Right atrium auricular region (tissue), 2 donors: ENCODE measurements at regions not wholly inside any gene's neighbourhood (a gene's known extent, or its start where the extent isn't known, plus 50 kb on each side); places are given as distances from the start of the nearest gene placed in this dataset.

Source experiments
- DNase-seq: peaks from one replicate; pipeline ENCODE4 v3.0.0-alpha.2; 2019; ENCODE audit warnings: low spot score
- H3K27ac ChIP-seq, 2 donors: fragments of 200-600 bp; sonication (generic); 1 replicate in 1 of 2; 2 replicates in 1 of 2; pipeline ENCODE4 v1.5.1; 2016 to 2019
- H3K27me3 ChIP-seq, 2 donors: fragments of 200-600 bp; sonication (generic); one replicate each; pipeline versions ENCODE4 v1.5.1 to v1.6.0; 2017 to 2019
- H3K36me3 ChIP-seq: fragments of 200-600 bp; sonication (generic); one replicate; pipeline ENCODE4 v1.5.1; 2016
- H3K4me1 ChIP-seq, 2 donors: fragments of 200-600 bp; sonication (generic); one replicate each; pipeline versions ENCODE4 v1.5.1 to v1.6.0; 2017 to 2019
- H3K4me3 ChIP-seq, 2 donors: fragments of 200-600 bp; sonication (generic); 1 replicate in 1 of 2; 2 replicates in 1 of 2; pipeline ENCODE4 v1.5.1; 2017 to 2019; ENCODE audit warnings: mild to moderate bottlenecking in 1 of 2, moderate library complexity in 1 of 2
- H3K9me3 ChIP-seq, 2 donors: fragments of 200-600 bp; sonication (generic); one replicate each; pipeline ENCODE4 v1.5.1; 2019
- TF ChIP-seq, protein P1 (sequence below), 2 donors: fragments of 200-600 bp; sonication (generic); IDR thresholded peaks; one replicate each; pipeline ENCODE4 v1.5.1; 2019; ENCODE audit warnings: antibody characterized with exemption in 2 of 2

DNA sequence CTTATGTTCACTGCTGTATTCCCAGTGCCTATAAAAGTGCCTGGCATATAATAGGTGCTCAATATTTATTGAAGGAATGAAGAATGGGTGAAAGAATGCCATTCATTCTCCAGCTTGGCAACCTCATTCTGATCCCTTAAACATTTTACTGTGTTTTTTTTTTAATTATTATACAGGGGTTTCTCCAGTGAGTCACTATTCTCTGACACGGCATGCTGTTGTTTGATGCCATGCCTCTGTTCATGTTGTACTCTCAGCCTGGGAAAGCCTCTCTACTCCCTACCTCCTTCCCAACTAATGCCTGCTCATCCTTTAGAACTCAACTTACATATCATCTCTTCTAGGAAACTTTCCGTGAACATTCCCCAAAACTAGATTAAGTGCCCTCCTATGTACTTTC is 70.2 kb upstream of the PHF24 start:
- H3K27ac ChIP-seq, result no peak overlapping the region
- TF ChIP-seq, protein P1, sequence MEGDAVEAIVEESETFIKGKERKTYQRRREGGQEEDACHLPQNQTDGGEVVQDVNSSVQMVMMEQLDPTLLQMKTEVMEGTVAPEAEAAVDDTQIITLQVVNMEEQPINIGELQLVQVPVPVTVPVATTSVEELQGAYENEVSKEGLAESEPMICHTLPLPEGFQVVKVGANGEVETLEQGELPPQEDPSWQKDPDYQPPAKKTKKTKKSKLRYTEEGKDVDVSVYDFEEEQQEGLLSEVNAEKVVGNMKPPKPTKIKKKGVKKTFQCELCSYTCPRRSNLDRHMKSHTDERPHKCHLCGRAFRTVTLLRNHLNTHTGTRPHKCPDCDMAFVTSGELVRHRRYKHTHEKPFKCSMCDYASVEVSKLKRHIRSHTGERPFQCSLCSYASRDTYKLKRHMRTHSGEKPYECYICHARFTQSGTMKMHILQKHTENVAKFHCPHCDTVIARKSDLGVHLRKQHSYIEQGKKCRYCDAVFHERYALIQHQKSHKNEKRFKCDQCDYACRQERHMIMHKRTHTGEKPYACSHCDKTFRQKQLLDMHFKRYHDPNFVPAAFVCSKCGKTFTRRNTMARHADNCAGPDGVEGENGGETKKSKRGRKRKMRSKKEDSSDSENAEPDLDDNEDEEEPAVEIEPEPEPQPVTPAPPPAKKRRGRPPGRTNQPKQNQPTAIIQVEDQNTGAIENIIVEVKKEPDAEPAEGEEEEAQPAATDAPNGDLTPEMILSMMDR (IDR thresholded peaks at IDR 0.05), result no peak
- H3K4me1 ChIP-seq, result no peaks in the 10 kb centered on the region
- H3K36me3 ChIP-seq, result no peaks in the 10 kb centered on the region
- no peaks in the 10 kb centered on the region for H3K9me3 ChIP-seq
- no peak for DNase-seq
- H3K27me3 ChIP-seq, result no peaks in the 10 kb centered on the region
- no peak overlapping the region for H3K4me3 ChIP-seq

DNA sequence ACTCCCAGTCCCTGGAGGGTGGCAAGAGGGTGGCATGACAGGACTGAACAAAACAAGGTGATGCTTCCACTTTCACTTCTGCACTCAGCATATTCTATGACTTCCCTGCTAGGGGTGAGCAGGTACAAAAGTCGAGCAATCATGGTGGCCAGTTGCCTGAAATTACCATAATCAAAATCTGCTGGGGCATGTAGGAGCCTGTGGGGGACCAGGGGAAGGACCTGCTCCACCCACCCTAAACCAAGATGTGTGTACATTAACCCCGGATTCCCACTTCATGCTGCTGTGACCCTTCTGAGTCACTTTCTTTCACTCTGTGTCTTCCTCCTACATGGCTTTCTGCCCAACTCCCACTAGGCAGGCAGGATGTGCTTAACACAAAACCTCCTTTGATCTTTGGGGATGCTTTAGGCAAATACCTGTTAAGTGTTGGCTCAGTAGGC is 73.3 kb upstream of the PHF24 start:
- Histone ChIP-seq H3K36me3 (no peaks in the 10 kb centered on the region), H3K9me3 (no peaks in the 10 kb centered on the region), H3K27ac (no peak overlapping the region), H3K4me3 (no peak overlapping the region), H3K4me1 (no peaks in the 10 kb centered on the region), H3K27me3 (no peaks in the 10 kb centered on the region)
- TF ChIP-seq, protein P1 (IDR thresholded peaks at IDR 0.05), result no peak
- DNase-seq, result no peak

DNA sequence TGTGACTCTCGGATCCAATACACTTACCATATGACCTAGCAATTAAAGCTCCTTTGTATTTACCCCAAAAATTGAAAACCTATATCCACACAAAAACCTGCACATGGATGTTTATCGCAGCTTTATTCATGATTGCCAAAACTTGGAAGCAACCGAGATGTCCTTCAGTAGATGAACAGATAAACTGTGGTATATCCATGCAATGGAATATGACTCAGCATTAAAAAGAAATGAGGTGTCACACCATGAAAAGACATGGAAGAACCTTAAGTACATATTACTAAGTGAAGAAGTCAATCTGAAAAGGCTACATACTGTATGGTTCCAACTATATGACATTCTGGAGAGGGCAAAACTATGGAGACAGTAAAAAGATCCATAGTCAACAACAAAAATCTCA is 82.0 kb upstream of the PHF24 start:
- H3K9me3 ChIP-seq, result no peaks in the 10 kb centered on the region
- no peaks in the 10 kb centered on the region for H3K27me3 ChIP-seq
- TF ChIP-seq, protein P1 (IDR thresholded peaks at IDR 0.05), result no peak
- no peak for DNase-seq
- H3K27ac ChIP-seq, result no peak overlapping the region
- no peak overlapping the region for H3K4me3 ChIP-seq
- no peaks in the 10 kb centered on the region for H3K36me3 ChIP-seq
- no peaks in the 10 kb centered on the region for H3K4me1 ChIP-seq

DNA sequence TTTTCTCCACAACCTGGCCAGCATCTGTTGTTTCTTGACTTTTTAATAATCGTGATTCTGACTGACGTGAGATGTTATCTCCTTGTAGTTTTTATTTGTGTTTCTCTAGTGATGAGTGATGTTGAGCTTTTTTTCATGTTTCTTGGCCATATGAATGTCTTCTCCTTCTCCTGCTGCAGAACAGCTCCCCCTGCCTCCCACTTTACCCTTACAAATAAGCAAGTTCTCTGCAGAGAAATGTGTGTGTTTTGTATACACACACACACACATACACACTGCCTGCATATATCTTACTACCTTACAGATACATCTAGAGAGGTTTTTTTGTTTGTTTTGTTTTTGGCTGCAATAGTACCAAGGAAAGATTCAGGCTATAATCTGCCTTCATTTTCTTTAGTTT is 88.7 kb upstream of the PHF24 start:
- Histone ChIP-seq H3K9me3 (peaks cover 0 to 11% of the 10 kb centered on the region in 2 donors), H3K4me1 (no peaks in the 10 kb centered on the region), H3K36me3 (no peaks in the 10 kb centered on the region), H3K4me3 (no peak overlapping the region), H3K27me3 (no peaks in the 10 kb centered on the region), H3K27ac (no peak overlapping the region)
- DNase-seq, result no peak
- TF ChIP-seq, protein P1 (IDR thresholded peaks at IDR 0.05), result peak in 1 of 2 donors; percentile 50

DNA sequence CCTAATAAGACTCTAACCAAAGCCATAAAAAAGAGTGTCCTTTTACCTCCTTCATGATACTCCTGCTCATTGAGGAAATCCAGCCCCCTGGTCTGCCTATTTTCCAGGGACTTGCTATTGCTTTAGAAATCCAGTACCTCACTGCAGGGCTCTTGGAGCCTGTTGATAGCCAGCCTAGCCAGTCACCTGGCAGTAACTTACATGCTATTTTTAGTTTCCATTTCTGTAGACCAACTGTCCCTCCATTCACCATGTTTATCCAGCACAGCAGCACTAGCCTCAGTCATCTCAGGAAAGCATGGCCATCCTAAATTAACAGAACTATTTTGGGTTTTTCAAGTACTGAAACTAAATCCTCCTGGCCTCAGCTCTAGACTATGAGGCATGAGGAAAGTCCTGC is 91.5 kb upstream of the PHF24 start:
- TF ChIP-seq, protein P1 (IDR thresholded peaks at IDR 0.05), result no peak
- Histone ChIP-seq H3K36me3 (no peaks in the 10 kb centered on the region), H3K4me3 (no peak overlapping the region), H3K27ac (no peak overlapping the region), H3K27me3 (no peaks in the 10 kb centered on the region), H3K9me3 (peaks cover 0 to 22% of the 10 kb centered on the region in 2 donors), H3K4me1 (no peaks in the 10 kb centered on the region)
- no peak for DNase-seq

DNA sequence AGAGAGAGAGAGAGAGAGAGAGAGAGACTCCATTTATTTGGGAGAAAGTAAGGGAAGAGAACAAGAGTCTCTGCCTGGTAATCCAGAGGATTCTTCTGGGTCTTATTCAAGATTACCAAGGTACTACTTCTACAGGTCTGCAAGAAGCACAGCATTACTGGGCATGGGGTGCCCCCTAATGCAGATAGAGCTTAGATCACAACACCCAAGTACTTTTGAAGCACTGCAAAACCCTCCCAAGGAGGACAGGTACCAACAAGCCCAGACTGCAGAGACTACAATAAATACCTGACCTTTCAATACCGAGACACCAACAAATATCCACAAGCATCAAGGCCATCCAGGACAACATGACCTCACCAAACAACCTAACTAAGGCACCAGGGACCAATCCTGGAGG is 94.7 kb upstream of the PHF24 start:
- H3K4me1 ChIP-seq, result no peaks in the 10 kb centered on the region
- no peak for DNase-seq
- no peak overlapping the region for H3K27ac ChIP-seq
- H3K36me3 ChIP-seq, result no peaks in the 10 kb centered on the region
- no peak overlapping the region for H3K4me3 ChIP-seq
- TF ChIP-seq, protein P1 (IDR thresholded peaks at IDR 0.05), result no peak
- H3K9me3 ChIP-seq, result peaks cover 0 to 30% of the 10 kb centered on the region in 2 donors
- no peaks in the 10 kb centered on the region for H3K27me3 ChIP-seq
